ENCODE measurements at regions not wholly inside any gene's neighbourhood (a gene's known extent, or its start where the extent isn't known, plus 50 kb on each side); places are given as distances from the start of the nearest gene placed in this dataset.

- no peak for TF ChIP-seq CTCF (conservative IDR thresholded peaks at IDR 0.05)
- TF ChIP-seq ZFX (IDR thresholded peaks at IDR 0.05): no peak
These were observed 730.4 kb downstream of the EDEM1 start for GRCh38 chr3:5917932-5918331.
